Fibroblast of skin of right biceps (primary cell): ENCODE measurements at regions not wholly inside any gene's neighbourhood (a gene's known extent, or its start where the extent isn't known, plus 50 kb on each side); places are given as distances from the start of the nearest gene placed in this dataset.

ENCODE experiments used
- DNase-seq: peaks from one replicate; pipeline ENCODE4 v3.0.0-alpha.2; 2013

- no peak for DNase-seq
Measured at GRCh38 chr18:44625386-44625785, 55.3 kb upstream of the SETBP1 start.

GRCh38 chr18:44626236-44626635, 54.5 kb upstream of the SETBP1 start:
- DNase-seq = no peak

GRCh38 chr18:44626807-44627206, 53.9 kb upstream of the SETBP1 start:
- no peak for DNase-seq

GRCh38 chr18:44627280-44627679, 53.4 kb upstream of the SETBP1 start:
- peak; percentile 75 for DNase-seq

GRCh38 chr18:44629406-44629805, 51.3 kb upstream of the SETBP1 start:
- no peak for DNase-seq

- DNase-seq = no peak
Measured at GRCh38 chr18:44630118-44630517, 50.6 kb upstream of the SETBP1 start.
